ENCODE measurements at regions not wholly inside any gene's neighbourhood (a gene's known extent, or its start where the extent isn't known, plus 50 kb on each side); places are given as distances from the start of the nearest gene placed in this dataset.

GRCh38 chr7:54921116-54921515 lies 97.7 kb upstream of the EGFR start:
- no peak for TF ChIP-seq CTCF (IDR thresholded peaks at IDR 0.05; ENCODE audit: insufficient read depth, low read depth, low read length, missing control alignments)
- DNase-seq (ENCODE audit: low read depth), result no peak
- no peak overlapping the region for H3K4me3 ChIP-seq (ENCODE audit: low read length)

- H3K4me3 ChIP-seq (ENCODE audit: low read length), result no peak overlapping the region
- TF ChIP-seq CTCF (IDR thresholded peaks at IDR 0.05; ENCODE audit: insufficient read depth, low read depth, low read length, missing control alignments), result no peak
- DNase-seq (ENCODE audit: low read depth), result no peak
Measured at GRCh38 chr7:54931532-54931931, 87.3 kb upstream of the EGFR start.

GRCh38 chr7:54932818-54933543 lies 85.8 kb upstream of the EGFR start:
- TF ChIP-seq CTCF (IDR thresholded peaks at IDR 0.05; ENCODE audit: insufficient read depth, low read depth, low read length, missing control alignments), result no peak
- H3K4me3 ChIP-seq (ENCODE audit: low read length), result peak overlapping the region; percentile 45
- peak; percentile 69 for DNase-seq (ENCODE audit: low read depth)

- peak overlapping the region; percentile 45 for H3K4me3 ChIP-seq (ENCODE audit: low read length)
- DNase-seq (ENCODE audit: low read depth), result no peak
Measured at GRCh38 chr7:54933643-54934042, 85.2 kb upstream of the EGFR start.

GRCh38 chr7:54940748-54941147 lies 78.1 kb upstream of the EGFR start:
- no peak for DNase-seq (ENCODE audit: low read depth)
- TF ChIP-seq CTCF (IDR thresholded peaks at IDR 0.05; ENCODE audit: insufficient read depth, low read depth, low read length, missing control alignments), result no peak
- H3K4me3 ChIP-seq (ENCODE audit: low read length), result no peak overlapping the region

More at GRCh38 chr7:54933643-54934042, 85.2 kb upstream of the EGFR start:
- TF ChIP-seq CTCF (IDR thresholded peaks at IDR 0.05; ENCODE audit: insufficient read depth, low read depth, low read length, missing control alignments), result no peak

GRCh38 chr7:54944179-54944578 lies 74.6 kb upstream of the EGFR start:
- no peak for DNase-seq (ENCODE audit: low read depth)
- no peak for TF ChIP-seq CTCF (IDR thresholded peaks at IDR 0.05; ENCODE audit: insufficient read depth, low read depth, low read length, missing control alignments)
- no peak overlapping the region for H3K4me3 ChIP-seq (ENCODE audit: low read length)

- peak; percentile 36 for DNase-seq (ENCODE audit: low read depth)
- no peak for TF ChIP-seq CTCF (IDR thresholded peaks at IDR 0.05; ENCODE audit: insufficient read depth, low read depth, low read length, missing control alignments)
- H3K4me3 ChIP-seq (ENCODE audit: low read length), result no peak overlapping the region
Measured at GRCh38 chr7:54946271-54946670, 72.5 kb upstream of the EGFR start.

Data from epithelial cell of esophagus (primary cell).